ENCODE measurements at regions not wholly inside any gene's neighbourhood (a gene's known extent, or its start where the extent isn't known, plus 50 kb on each side); places are given as distances from the start of the nearest gene placed in this dataset.

DNA sequence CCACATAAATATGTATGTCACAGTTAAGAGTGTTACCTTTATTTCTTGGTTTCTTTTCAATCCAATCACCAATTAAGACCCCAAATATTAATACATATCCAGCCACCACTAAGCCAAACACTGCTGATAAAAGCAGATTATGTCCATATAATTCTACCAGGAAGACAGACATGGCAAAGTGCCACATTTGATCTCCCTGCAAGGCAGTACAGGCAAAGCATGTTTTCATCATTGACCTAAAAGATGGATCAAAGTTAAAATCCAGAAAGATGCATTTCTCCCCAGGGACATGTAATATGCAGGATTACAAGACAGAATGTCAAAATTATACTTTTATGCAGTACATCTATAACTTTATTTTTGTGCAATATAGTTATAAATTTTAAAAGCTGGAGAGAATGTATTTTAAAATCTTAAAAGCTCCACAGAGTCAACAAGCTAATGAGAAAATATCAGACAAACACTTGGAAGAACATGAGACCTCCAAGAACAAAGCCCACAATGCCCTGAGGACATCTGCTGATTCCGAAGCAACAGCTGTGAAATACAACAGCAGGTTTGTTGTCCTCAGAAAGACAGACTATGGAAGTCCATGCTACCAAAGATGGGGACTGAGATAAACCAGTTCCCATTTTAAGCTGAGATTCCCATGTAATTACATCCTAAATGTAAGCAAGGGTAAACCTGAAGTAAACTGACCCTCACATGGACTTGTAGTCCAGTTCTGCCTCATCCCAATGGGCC is 54.5 kb upstream of the TOMM7 start:
- Histone ChIP-seq H3K27ac (ENCODE audit: low read length) (no peak overlapping the region), H4K20me1 (ENCODE audit: insufficient read depth) (no peaks in the 10 kb centered on the region), H3K79me2 (replicated peaks; ENCODE audit: insufficient read depth, low read length) (no peaks in the 10 kb centered on the region), H3K9ac (ENCODE audit: low read length) (no peak overlapping the region), H3K36me3 (ENCODE audit: insufficient read depth, low read length) (no peaks in the 10 kb centered on the region), H3K9me2 (ENCODE audit: insufficient read depth, low read length) (no peaks in the 10 kb centered on the region), H3K4me3 (ENCODE audit: low read length) (no peak overlapping the region), H3K27me3 (ENCODE audit: insufficient read depth, low read depth, low read length) (no peaks in the 10 kb centered on the region), H3K4me2 (ENCODE audit: low read length) (no peak overlapping the region), H2AFZ (ENCODE audit: low read depth, low read length) (no peak overlapping the region), H3F3A (ENCODE audit: insufficient read depth, low read length, poor library complexity, severe bottlenecking) (no peaks in the 10 kb centered on the region), H3K9me3 (ENCODE audit: low read length) (no peaks in the 10 kb centered on the region)
- no peak for TF ChIP-seq SMC3 (conservative IDR thresholded peaks at IDR 0.05; ENCODE audit: poor library complexity)
- TF ChIP-seq EZH2 (IDR thresholded peaks at IDR 0.05; ENCODE audit: borderline replicate concordance, insufficient read depth, low read length, poor library complexity, severe bottlenecking) = no peak
- TF ChIP-seq, protein P1, sequence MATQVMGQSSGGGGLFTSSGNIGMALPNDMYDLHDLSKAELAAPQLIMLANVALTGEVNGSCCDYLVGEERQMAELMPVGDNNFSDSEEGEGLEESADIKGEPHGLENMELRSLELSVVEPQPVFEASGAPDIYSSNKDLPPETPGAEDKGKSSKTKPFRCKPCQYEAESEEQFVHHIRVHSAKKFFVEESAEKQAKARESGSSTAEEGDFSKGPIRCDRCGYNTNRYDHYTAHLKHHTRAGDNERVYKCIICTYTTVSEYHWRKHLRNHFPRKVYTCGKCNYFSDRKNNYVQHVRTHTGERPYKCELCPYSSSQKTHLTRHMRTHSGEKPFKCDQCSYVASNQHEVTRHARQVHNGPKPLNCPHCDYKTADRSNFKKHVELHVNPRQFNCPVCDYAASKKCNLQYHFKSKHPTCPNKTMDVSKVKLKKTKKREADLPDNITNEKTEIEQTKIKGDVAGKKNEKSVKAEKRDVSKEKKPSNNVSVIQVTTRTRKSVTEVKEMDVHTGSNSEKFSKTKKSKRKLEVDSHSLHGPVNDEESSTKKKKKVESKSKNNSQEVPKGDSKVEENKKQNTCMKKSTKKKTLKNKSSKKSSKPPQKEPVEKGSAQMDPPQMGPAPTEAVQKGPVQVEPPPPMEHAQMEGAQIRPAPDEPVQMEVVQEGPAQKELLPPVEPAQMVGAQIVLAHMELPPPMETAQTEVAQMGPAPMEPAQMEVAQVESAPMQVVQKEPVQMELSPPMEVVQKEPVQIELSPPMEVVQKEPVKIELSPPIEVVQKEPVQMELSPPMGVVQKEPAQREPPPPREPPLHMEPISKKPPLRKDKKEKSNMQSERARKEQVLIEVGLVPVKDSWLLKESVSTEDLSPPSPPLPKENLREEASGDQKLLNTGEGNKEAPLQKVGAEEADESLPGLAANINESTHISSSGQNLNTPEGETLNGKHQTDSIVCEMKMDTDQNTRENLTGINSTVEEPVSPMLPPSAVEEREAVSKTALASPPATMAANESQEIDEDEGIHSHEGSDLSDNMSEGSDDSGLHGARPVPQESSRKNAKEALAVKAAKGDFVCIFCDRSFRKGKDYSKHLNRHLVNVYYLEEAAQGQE (IDR thresholded peaks at IDR 0.05; ENCODE audit: borderline replicate concordance) = no peak
- TF ChIP-seq TAF1 (IDR thresholded peaks at IDR 0.05; ENCODE audit: low read depth) = no peak
- no peak for TF ChIP-seq EP300 (conservative IDR thresholded peaks at IDR 0.05; ENCODE audit: poor library complexity, severe bottlenecking)
- TF ChIP-seq, protein P2, sequence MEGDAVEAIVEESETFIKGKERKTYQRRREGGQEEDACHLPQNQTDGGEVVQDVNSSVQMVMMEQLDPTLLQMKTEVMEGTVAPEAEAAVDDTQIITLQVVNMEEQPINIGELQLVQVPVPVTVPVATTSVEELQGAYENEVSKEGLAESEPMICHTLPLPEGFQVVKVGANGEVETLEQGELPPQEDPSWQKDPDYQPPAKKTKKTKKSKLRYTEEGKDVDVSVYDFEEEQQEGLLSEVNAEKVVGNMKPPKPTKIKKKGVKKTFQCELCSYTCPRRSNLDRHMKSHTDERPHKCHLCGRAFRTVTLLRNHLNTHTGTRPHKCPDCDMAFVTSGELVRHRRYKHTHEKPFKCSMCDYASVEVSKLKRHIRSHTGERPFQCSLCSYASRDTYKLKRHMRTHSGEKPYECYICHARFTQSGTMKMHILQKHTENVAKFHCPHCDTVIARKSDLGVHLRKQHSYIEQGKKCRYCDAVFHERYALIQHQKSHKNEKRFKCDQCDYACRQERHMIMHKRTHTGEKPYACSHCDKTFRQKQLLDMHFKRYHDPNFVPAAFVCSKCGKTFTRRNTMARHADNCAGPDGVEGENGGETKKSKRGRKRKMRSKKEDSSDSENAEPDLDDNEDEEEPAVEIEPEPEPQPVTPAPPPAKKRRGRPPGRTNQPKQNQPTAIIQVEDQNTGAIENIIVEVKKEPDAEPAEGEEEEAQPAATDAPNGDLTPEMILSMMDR (IDR thresholded peaks at IDR 0.05; ENCODE audit: poor library complexity, severe bottlenecking) = no peak
- TF ChIP-seq MXI1 (conservative IDR thresholded peaks at IDR 0.05; ENCODE audit: poor library complexity, severe bottlenecking) = no peak
- TF ChIP-seq POLR2AphosphoS5 (IDR thresholded peaks at IDR 0.05) = no peak
- no peak for TF ChIP-seq RAD21 (conservative IDR thresholded peaks at IDR 0.05)

DNA sequence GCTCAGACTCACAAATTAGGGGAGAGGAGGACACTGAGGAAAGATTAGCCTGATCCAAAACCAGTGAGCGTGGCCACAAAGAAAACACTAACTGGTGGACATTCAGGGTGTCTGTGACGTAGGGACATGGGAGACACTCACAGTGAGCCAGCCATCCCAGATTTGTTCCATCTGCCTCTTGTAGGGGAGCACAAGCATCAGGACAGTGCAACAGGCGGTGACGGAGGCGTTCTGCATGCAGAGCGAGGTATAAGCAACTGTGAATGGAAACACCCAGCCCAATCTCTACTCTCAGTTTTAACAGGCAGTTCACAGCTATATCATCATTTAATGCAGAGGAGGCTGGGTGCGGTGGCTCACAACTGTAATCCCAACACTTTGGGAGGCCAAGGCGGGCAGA is 52.8 kb upstream of the TOMM7 start:
- TF ChIP-seq RAD21 (conservative IDR thresholded peaks at IDR 0.05) = no peak
- no peak for TF ChIP-seq MXI1 (conservative IDR thresholded peaks at IDR 0.05; ENCODE audit: poor library complexity, severe bottlenecking)
- TF ChIP-seq, protein P1 (IDR thresholded peaks at IDR 0.05; ENCODE audit: borderline replicate concordance) = no peak
- no peak for TF ChIP-seq EZH2 (IDR thresholded peaks at IDR 0.05; ENCODE audit: borderline replicate concordance, insufficient read depth, low read length, poor library complexity, severe bottlenecking)
- TF ChIP-seq TAF1 (IDR thresholded peaks at IDR 0.05; ENCODE audit: low read depth) = no peak
- TF ChIP-seq POLR2AphosphoS5 (IDR thresholded peaks at IDR 0.05) = no peak
- TF ChIP-seq SMC3 (conservative IDR thresholded peaks at IDR 0.05; ENCODE audit: poor library complexity) = no peak
- Histone ChIP-seq H2AFZ (ENCODE audit: low read depth, low read length) (no peak overlapping the region), H3K4me3 (ENCODE audit: low read length) (no peak overlapping the region)

More for the DNA sequence above, 52.8 kb upstream of the TOMM7 start:
- H3K27ac ChIP-seq (ENCODE audit: low read length) = no peak overlapping the region
- H3K36me3 ChIP-seq (ENCODE audit: insufficient read depth, low read length) = no peaks in the 10 kb centered on the region
- H4K20me1 ChIP-seq (ENCODE audit: insufficient read depth) = no peaks in the 10 kb centered on the region
- H3K27me3 ChIP-seq (ENCODE audit: insufficient read depth, low read depth, low read length) = no peaks in the 10 kb centered on the region
- no peak overlapping the region for H3K9ac ChIP-seq (ENCODE audit: low read length)
- no peaks in the 10 kb centered on the region for H3K9me2 ChIP-seq (ENCODE audit: insufficient read depth, low read length)
- H3K79me2 ChIP-seq (replicated peaks; ENCODE audit: insufficient read depth, low read length) = no peaks in the 10 kb centered on the region
- no peaks in the 10 kb centered on the region for H3K9me3 ChIP-seq (ENCODE audit: low read length)
- H3F3A ChIP-seq (ENCODE audit: insufficient read depth, low read length, poor library complexity, severe bottlenecking) = no peaks in the 10 kb centered on the region
- no peak overlapping the region for H3K4me2 ChIP-seq (ENCODE audit: low read length)

All from neural cell (in vitro differentiated cells).